ENCODE measurements at regions not wholly inside any gene's neighbourhood (a gene's known extent, or its start where the extent isn't known, plus 50 kb on each side); places are given as distances from the start of the nearest gene placed in this dataset.

DNA sequence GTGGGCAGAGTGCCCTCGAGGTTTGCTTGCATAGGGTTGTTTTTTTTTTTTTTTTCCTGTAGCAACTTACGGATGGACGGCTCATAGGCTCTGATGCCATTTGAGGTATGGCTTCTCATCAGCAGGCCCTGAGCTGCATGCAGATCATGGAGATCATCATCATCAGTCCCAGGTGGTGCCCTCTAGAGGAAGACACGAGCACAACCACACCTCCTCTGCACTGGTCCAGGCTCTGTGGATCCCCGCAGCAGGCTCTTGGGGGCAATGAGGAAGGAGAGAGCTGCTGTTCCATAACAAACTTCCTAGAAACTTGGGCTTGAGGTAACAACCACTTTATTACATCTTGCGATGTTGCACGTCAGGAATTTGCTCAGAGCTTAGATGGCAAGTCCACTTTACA lies 132.7 kb upstream of the CXCL12 start:
- no peak for DNase-seq (ENCODE audit: low spot score)
- Mint-ChIP-seq H3K36me3 (ENCODE audit: low read depth, unreplicated experiment) (no peaks in the 10 kb centered on the region), H3K27me3 (ENCODE audit: unreplicated experiment) (no peaks in the 10 kb centered on the region), H3K4me1 (ENCODE audit: unreplicated experiment) (no peaks in the 10 kb centered on the region), H3K4me3 (ENCODE audit: unreplicated experiment) (no peak overlapping the region), H3K9me3 (ENCODE audit: unreplicated experiment) (no peaks in the 10 kb centered on the region), H3K27ac (ENCODE audit: unreplicated experiment) (no peak overlapping the region)
- TF ChIP-seq, protein P1, sequence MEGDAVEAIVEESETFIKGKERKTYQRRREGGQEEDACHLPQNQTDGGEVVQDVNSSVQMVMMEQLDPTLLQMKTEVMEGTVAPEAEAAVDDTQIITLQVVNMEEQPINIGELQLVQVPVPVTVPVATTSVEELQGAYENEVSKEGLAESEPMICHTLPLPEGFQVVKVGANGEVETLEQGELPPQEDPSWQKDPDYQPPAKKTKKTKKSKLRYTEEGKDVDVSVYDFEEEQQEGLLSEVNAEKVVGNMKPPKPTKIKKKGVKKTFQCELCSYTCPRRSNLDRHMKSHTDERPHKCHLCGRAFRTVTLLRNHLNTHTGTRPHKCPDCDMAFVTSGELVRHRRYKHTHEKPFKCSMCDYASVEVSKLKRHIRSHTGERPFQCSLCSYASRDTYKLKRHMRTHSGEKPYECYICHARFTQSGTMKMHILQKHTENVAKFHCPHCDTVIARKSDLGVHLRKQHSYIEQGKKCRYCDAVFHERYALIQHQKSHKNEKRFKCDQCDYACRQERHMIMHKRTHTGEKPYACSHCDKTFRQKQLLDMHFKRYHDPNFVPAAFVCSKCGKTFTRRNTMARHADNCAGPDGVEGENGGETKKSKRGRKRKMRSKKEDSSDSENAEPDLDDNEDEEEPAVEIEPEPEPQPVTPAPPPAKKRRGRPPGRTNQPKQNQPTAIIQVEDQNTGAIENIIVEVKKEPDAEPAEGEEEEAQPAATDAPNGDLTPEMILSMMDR (IDR thresholded peaks at IDR 0.05; ENCODE audit: unreplicated experiment): peak; percentile 37

DNA sequence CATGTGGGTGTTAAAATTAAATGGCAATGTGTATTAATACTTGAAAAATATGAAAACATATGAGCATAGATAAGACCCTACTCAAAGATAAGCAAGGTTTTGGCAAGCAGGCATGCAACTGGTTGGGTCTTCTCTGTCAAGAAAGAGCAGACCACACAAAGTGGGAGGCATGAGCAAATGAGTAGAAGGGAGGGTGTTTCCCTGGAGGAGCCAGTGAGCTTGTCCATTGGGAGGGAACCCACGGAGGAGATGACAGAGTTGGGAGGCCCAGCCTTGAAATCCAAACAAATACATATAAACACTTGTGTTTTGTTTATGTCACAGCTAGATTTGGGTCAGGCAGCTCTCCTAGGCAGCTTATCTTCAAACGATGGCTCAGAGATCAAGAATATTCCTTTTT lies 134.5 kb upstream of the CXCL12 start:
- no peaks in the 10 kb centered on the region for H3K36me3 Mint-ChIP-seq (ENCODE audit: low read depth, unreplicated experiment)
- DNase-seq (ENCODE audit: low spot score): no peak
- H3K4me1 Mint-ChIP-seq (ENCODE audit: unreplicated experiment): no peaks in the 10 kb centered on the region
- no peak overlapping the region for H3K27ac Mint-ChIP-seq (ENCODE audit: unreplicated experiment)
- no peaks in the 10 kb centered on the region for H3K27me3 Mint-ChIP-seq (ENCODE audit: unreplicated experiment)
- H3K9me3 Mint-ChIP-seq (ENCODE audit: unreplicated experiment): no peaks in the 10 kb centered on the region
- no peak overlapping the region for H3K4me3 Mint-ChIP-seq (ENCODE audit: unreplicated experiment)
- TF ChIP-seq, protein P1 (IDR thresholded peaks at IDR 0.05; ENCODE audit: unreplicated experiment): no peak

DNA sequence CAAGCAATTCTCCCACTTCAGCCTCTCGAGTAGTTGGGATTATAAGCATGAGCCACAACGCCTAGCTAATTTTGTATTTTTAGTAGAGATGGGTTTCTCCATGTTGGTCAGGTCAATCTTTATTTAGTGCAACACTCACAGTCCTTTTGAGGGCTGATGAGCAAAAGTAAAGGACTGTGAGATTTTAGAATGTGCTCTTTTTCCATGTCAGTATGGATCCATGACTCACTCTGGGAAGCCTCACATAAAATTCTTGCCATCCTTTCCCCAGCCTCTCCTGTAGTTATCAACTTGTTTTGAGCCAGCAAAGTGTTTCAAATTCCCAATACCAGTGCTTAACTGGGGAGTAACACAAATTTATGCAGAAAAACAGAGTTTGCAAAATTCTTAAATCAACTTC lies 135.8 kb upstream of the CXCL12 start:
- H3K4me1 Mint-ChIP-seq (ENCODE audit: unreplicated experiment): no peaks in the 10 kb centered on the region
- H3K27me3 Mint-ChIP-seq (ENCODE audit: unreplicated experiment): no peaks in the 10 kb centered on the region
- no peak for DNase-seq (ENCODE audit: low spot score)
- no peaks in the 10 kb centered on the region for H3K9me3 Mint-ChIP-seq (ENCODE audit: unreplicated experiment)
- H3K36me3 Mint-ChIP-seq (ENCODE audit: low read depth, unreplicated experiment): no peaks in the 10 kb centered on the region
- H3K27ac Mint-ChIP-seq (ENCODE audit: unreplicated experiment): no peak overlapping the region
- TF ChIP-seq, protein P1 (IDR thresholded peaks at IDR 0.05; ENCODE audit: unreplicated experiment): no peak
- no peak overlapping the region for H3K4me3 Mint-ChIP-seq (ENCODE audit: unreplicated experiment)

DNA sequence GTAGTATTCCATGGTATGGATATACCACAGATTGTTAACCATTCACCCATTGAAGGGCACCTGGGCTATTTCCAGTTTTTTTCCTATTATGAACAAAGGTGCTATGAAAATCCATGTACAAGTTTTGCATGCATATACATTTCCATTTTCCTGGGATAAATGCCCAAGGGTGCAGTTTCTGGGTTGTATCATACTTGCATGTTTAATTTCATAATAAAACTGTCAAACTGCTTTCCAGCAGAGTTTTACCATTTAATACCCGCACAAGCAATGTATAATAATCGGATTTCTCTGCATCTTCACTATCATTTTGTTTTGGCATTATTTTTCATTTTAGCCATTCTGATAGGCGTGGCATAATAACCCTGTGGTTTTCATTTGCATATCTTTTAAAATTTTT lies 154.3 kb upstream of the CXCL12 start:
- TF ChIP-seq, protein P1 (IDR thresholded peaks at IDR 0.05; ENCODE audit: unreplicated experiment): no peak

DNA sequence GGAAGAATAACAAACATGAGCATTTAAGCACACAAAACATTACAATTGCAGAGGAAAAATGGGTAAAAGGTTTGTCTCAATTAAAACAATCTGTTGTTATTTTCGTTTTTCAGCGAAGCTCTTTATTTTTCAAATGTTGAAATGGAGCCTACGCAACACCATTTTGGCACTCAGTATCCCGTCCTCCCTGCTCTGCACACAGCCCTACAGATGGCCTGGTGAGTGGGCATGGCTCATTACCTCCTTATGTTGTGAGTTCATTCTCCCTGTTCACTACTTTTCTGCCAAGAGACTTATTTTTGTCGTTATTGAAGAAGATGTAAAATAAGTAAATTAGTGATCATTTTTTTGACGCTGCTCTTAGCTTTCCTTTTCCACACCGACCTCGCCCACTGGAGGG lies 167.8 kb upstream of the CXCL12 start:
- no peaks in the 10 kb centered on the region for H3K4me1 Mint-ChIP-seq (ENCODE audit: unreplicated experiment)
- H3K9me3 Mint-ChIP-seq (ENCODE audit: unreplicated experiment): no peaks in the 10 kb centered on the region
- no peaks in the 10 kb centered on the region for H3K36me3 Mint-ChIP-seq (ENCODE audit: low read depth, unreplicated experiment)

More for the DNA sequence above, 154.3 kb upstream of the CXCL12 start:
- Mint-ChIP-seq H3K4me1 (ENCODE audit: unreplicated experiment) (no peaks in the 10 kb centered on the region), H3K27ac (ENCODE audit: unreplicated experiment) (no peak overlapping the region), H3K9me3 (ENCODE audit: unreplicated experiment) (no peaks in the 10 kb centered on the region), H3K27me3 (ENCODE audit: unreplicated experiment) (no peaks in the 10 kb centered on the region), H3K4me3 (ENCODE audit: unreplicated experiment) (no peak overlapping the region), H3K36me3 (ENCODE audit: low read depth, unreplicated experiment) (no peaks in the 10 kb centered on the region)
- no peak for DNase-seq (ENCODE audit: low spot score)

More for the DNA sequence above, 167.8 kb upstream of the CXCL12 start:
- no peak overlapping the region for H3K27ac Mint-ChIP-seq (ENCODE audit: unreplicated experiment)
- H3K4me3 Mint-ChIP-seq (ENCODE audit: unreplicated experiment): no peak overlapping the region
- TF ChIP-seq, protein P1 (IDR thresholded peaks at IDR 0.05; ENCODE audit: unreplicated experiment): no peak
- peaks cover 4% of the 10 kb centered on the region for H3K27me3 Mint-ChIP-seq (ENCODE audit: unreplicated experiment)
- DNase-seq (ENCODE audit: low spot score): no peak
